GM12875 (cell line): ENCODE measurements at regions not wholly inside any gene's neighbourhood (a gene's known extent, or its start where the extent isn't known, plus 50 kb on each side); places are given as distances from the start of the nearest gene placed in this dataset.

Source experiments
- H3K4me3 ChIP-seq: one replicate; pipeline ENCODE4 v1.5.1; 2011; ENCODE audit warnings: low read depth, low read length, control low read depth
- CTCF ChIP-seq: IDR thresholded peaks from 2 replicates; pipeline ENCODE4 v1.5.1; 2011; ENCODE audit warnings: low read depth, mild to moderate bottlenecking, control low read depth, inconsistent platforms, low read length, moderate library complexity, borderline replicate concordance; ENCODE audit not compliant: insufficient read depth

GRCh38 chr2:144801766-144802165 is 281.8 kb upstream of the ZEB2 start:
- TF ChIP-seq CTCF, result no peak
- H3K4me3 ChIP-seq, result no peak overlapping the region

- H3K4me3 ChIP-seq, result no peak overlapping the region
- TF ChIP-seq CTCF, result no peak
These were observed 281.4 kb upstream of the ZEB2 start for GRCh38 chr2:144801325-144801724.

- TF ChIP-seq CTCF, result no peak
- no peak overlapping the region for H3K4me3 ChIP-seq
These were observed 279.1 kb upstream of the ZEB2 start for GRCh38 chr2:144798989-144799388.

GRCh38 chr2:144798034-144798433 is 278.1 kb upstream of the ZEB2 start:
- no peak overlapping the region for H3K4me3 ChIP-seq
- TF ChIP-seq CTCF, result no peak

GRCh38 chr2:144796936-144797335 is 277.0 kb upstream of the ZEB2 start:
- no peak overlapping the region for H3K4me3 ChIP-seq
- TF ChIP-seq CTCF, result no peak

GRCh38 chr2:144796164-144796563 is 276.2 kb upstream of the ZEB2 start:
- H3K4me3 ChIP-seq, result no peak overlapping the region
- no peak for TF ChIP-seq CTCF

GRCh38 chr2:144785253-144785652 is 265.3 kb upstream of the ZEB2 start:
- no peak overlapping the region for H3K4me3 ChIP-seq
- no peak for TF ChIP-seq CTCF
